ENCODE measurements at regions not wholly inside any gene's neighbourhood (a gene's known extent, or its start where the extent isn't known, plus 50 kb on each side); places are given as distances from the start of the nearest gene placed in this dataset.

- TF ChIP-seq KDM4A (IDR thresholded peaks at IDR 0.05; ENCODE audit: low read depth, low read length, severe bottlenecking) (no peak), NANOG (IDR thresholded peaks at IDR 0.05; ENCODE audit: insufficient read depth, low read depth, low read length, poor library complexity, severe bottlenecking) (no peak)
These were observed 448.4 kb downstream of the EPM2A start (continued) for GRCh38 chr6:145286916-145287315.

Data from H1 (cell line).